Muscle of leg (tissue), 3 donors: ENCODE measurements at regions not wholly inside any gene's neighbourhood (a gene's known extent, or its start where the extent isn't known, plus 50 kb on each side); places are given as distances from the start of the nearest gene placed in this dataset.

Source experiments
- DNase-seq: peaks from one replicate; pipeline ENCODE4 v3.0.0; 2013
- H3K27ac ChIP-seq: one replicate; pipeline ENCODE4 v1.5.1; 2013; ENCODE audit warnings: mild to moderate bottlenecking, low read length, control low read depth
- H3K27me3 ChIP-seq: one replicate; pipeline ENCODE4 v1.6.1; 2013; ENCODE audit warnings: low read length; ENCODE audit not compliant: control insufficient read depth, insufficient read depth
- H3K36me3 ChIP-seq: one replicate; pipeline ENCODE4 v1.6.1; 2013; ENCODE audit warnings: low read length; ENCODE audit not compliant: control insufficient read depth, insufficient read depth
- H3K4me1 ChIP-seq: one replicate; pipeline ENCODE4 v1.6.1; 2013; ENCODE audit warnings: low read length; ENCODE audit not compliant: control insufficient read depth, insufficient read depth
- H3K4me3 ChIP-seq: one replicate; pipeline ENCODE4 v1.5.1; 2013; ENCODE audit warnings: low read length, control low read depth
- H3K9me3 ChIP-seq: replicated peaks from 2 replicates; pipeline ENCODE4 v1.6.1; 2013; ENCODE audit warnings: low read depth, low read length; ENCODE audit not compliant: control insufficient read depth
- WGBS: methylation state at CpG from one replicate; pipeline ENCODE4 v1.1.5; 2013; ENCODE audit warnings: missing lambda C conversion rate; ENCODE audit not compliant: insufficient coverage; 5-methylcytosine and 5-hydroxymethylcytosine counted together

DNA sequence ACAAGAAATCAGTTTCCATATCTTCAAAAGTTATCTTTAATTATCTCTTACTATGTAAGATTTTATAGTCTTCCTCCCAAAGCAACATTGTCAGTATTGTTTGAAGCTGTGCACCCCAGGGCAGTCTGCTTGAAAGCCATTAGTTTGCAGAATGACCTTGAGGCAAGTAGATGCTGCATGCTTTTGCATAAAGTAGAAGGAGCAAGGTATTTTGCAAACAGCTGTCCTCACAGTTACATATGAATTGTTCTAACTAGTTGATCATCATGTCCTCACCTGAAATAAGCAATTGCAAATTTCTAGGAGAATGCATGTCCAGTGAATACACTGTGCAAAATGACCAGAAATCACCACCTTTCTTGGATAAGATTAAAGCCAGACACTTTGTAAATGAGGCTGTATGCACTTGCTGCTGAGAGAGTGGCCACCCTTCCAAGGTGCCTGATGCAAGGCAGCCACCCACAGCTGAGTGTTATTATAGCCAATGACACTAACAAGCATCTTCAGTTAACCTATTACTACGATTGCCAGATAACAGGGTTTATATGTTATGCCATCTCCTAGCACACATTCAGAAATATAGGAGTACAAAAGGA is 730.0 kb upstream of the TMEM132C start:
- no peaks in the 10 kb centered on the region for H3K36me3 ChIP-seq
- peaks cover 3% of the 10 kb centered on the region for H3K9me3 ChIP-seq
- H3K27me3 ChIP-seq, result no peaks in the 10 kb centered on the region
- no peak overlapping the region for H3K27ac ChIP-seq
- no peak for DNase-seq
- no peak overlapping the region for H3K4me3 ChIP-seq
- no CpG with 5 or more reads among the region's 1 CpG for WGBS
- no peaks in the 10 kb centered on the region for H3K4me1 ChIP-seq

DNA sequence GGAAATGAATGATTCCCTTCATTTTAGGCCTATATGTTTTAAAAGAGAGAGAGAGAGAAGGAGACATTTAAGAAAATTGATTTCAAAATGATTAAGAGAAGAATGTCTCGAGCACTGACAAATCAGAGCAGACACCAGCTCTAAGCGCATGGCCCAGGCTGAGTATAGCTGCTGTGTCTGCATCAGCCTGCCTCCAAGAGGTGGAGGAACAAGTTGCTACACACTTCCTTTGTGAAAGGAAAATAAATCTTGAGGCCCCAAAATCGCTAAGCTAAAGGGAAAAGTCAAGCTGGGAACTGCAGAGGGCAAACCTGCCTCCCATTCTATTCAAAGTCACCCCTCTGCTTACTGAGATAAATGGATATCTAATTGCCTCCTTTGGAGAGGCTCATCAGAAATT is 728.7 kb upstream of the TMEM132C start:
- DNase-seq, result no peak
- Histone ChIP-seq H3K36me3 (no peaks in the 10 kb centered on the region), H3K27ac (no peak overlapping the region), H3K9me3 (peaks cover 3% of the 10 kb centered on the region), H3K27me3 (no peaks in the 10 kb centered on the region), H3K4me1 (no peaks in the 10 kb centered on the region), H3K4me3 (no peak overlapping the region)
- 88% methylated on average over 2 of the region's 3 CpGs for WGBS

DNA sequence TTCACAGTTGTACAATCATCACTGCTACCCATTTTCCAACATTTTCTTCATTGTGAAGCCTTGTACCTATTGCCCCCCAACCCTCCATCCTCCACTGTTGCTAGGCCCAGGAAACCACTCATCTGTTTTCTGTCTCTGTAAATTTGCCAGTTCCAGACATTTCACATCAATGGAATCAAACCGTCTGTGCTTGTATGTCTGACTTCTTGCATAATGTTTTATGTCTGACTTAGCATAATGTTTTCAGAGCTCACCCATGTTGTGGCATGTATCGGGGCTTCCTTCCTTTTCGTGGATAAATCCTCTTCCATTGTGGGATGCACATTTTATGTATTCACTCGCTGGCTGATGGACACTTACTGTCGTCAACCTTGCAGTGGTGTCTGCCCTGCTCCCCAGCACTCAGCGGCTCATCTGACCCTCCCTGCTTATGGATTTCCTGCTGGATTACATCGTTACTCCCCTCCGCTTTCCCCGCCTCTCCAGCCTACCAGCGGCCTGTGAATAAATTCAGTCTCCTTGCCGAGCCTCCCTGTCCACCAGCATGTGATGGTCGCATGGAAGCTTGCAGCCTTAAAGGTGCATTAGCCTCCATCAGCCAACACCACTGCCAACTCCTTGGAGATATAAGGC is 727.6 kb upstream of the TMEM132C start:
- Histone ChIP-seq H3K4me1 (no peaks in the 10 kb centered on the region), H3K9me3 (peaks cover 3% of the 10 kb centered on the region), H3K27ac (no peak overlapping the region), H3K4me3 (no peak overlapping the region), H3K27me3 (no peaks in the 10 kb centered on the region), H3K36me3 (no peaks in the 10 kb centered on the region)
- no peak for DNase-seq
- 27% methylated on average over 9 of the region's 12 CpGs for WGBS

GRCh38 chr12:127542391-127542790 is 724.6 kb upstream of the TMEM132C start:
- Histone ChIP-seq H3K27ac (no peak overlapping the region), H3K4me3 (no peak overlapping the region), H3K4me1 (no peaks in the 10 kb centered on the region), H3K27me3 (no peaks in the 10 kb centered on the region), H3K36me3 (no peaks in the 10 kb centered on the region), H3K9me3 (no peaks in the 10 kb centered on the region)
- no peak for DNase-seq
- 52% methylated on average over 5 of the region's 6 CpGs for WGBS

DNA sequence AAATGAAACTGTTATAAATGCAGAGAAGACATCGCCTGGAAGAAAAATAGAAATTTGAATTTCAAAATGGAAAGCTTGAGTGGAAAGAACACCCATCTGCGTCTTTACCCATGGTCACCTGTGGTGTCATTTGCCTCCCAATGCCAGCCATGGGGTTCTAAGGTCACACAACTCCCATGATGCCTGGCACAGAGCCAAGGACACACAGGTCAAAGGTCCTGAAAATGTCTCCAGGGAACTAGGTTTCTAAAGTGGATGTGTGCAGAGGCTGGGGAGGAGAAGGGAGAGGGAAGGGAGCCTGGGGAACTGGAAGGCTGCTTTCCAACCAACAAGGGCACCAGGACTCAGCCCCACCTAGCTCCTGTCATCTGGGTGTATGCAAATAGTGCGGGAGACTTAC is 724.0 kb upstream of the TMEM132C start:
- H3K9me3 ChIP-seq, result no peaks in the 10 kb centered on the region
- DNase-seq, result peak; percentile 2
- WGBS, result 100% methylated on average over 1 of the region's 3 CpGs
- H3K4me1 ChIP-seq, result no peaks in the 10 kb centered on the region
- H3K4me3 ChIP-seq, result no peak overlapping the region
- no peaks in the 10 kb centered on the region for H3K36me3 ChIP-seq
- H3K27ac ChIP-seq, result no peak overlapping the region
- no peaks in the 10 kb centered on the region for H3K27me3 ChIP-seq

DNA sequence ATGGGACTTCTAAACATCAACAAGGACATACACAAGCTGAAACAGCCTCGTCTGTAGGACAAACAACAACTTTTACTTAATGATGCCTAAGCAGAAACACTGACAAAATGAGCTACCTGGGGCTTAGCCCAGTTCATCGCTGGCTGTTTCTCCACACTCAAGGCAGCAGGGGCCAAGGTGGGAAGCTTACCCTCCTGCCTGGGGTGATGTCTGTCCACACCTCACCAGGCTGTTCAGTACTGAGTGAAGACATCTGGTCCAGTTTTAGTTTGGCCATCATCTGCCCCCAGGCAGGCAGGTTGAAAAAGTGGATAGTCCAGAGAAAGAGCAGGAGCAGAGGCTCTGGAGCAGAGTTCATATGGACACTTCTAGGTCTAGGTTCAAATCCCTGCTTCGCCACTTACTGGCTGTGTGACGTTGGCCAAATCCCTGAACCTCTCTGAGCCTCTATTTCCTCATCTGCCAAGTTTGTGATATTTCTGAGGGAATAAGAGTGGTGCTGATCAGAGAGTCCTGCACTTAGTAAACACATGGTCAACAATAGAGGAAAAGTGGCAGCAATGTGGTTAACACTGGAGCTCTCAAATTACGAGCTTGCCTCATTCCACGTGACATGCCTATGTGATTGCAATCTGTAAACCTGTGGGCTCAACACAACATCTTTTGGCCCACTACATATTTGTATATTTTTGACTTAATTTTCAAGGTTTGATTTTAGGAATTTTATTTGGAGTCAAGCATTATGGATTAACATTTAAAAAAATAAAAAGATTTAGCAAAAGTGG is 720.1 kb upstream of the TMEM132C start:
- Histone ChIP-seq H3K27me3 (no peaks in the 10 kb centered on the region), H3K27ac (no peak overlapping the region), H3K9me3 (no peaks in the 10 kb centered on the region), H3K4me1 (no peaks in the 10 kb centered on the region), H3K4me3 (no peak overlapping the region), H3K36me3 (no peaks in the 10 kb centered on the region)
- no peak for DNase-seq
- WGBS, result 91% methylated on average over 3 of the region's 6 CpGs

GRCh38 chr12:127548123-127548553 is 718.8 kb upstream of the TMEM132C start:
- Histone ChIP-seq H3K27me3 (no peaks in the 10 kb centered on the region), H3K9me3 (no peaks in the 10 kb centered on the region), H3K27ac (no peak overlapping the region), H3K36me3 (no peaks in the 10 kb centered on the region), H3K4me3 (no peak overlapping the region), H3K4me1 (no peaks in the 10 kb centered on the region)
- WGBS, result 29% methylated on average over 4 of the region's 10 CpGs
- DNase-seq, result no peak

GRCh38 chr12:127550271-127550670 is 716.7 kb upstream of the TMEM132C start:
- Histone ChIP-seq H3K36me3 (no peaks in the 10 kb centered on the region), H3K27ac (no peak overlapping the region), H3K4me3 (no peak overlapping the region), H3K4me1 (no peaks in the 10 kb centered on the region), H3K27me3 (no peaks in the 10 kb centered on the region), H3K9me3 (no peaks in the 10 kb centered on the region)
- 83% methylated on average over 5 of the region's 8 CpGs for WGBS
- DNase-seq, result no peak

- Histone ChIP-seq H3K27me3 (no peaks in the 10 kb centered on the region), H3K27ac (no peak overlapping the region), H3K9me3 (no peaks in the 10 kb centered on the region), H3K4me1 (no peaks in the 10 kb centered on the region), H3K4me3 (no peak overlapping the region), H3K36me3 (no peaks in the 10 kb centered on the region)
- no peak for DNase-seq
- no CpG with 5 or more reads among the region's 1 CpG for WGBS
These were observed 714.1 kb upstream of the TMEM132C start for GRCh38 chr12:127552838-127553237.

GRCh38 chr12:127555071-127555470 is 711.9 kb upstream of the TMEM132C start:
- DNase-seq, result no peak
- Histone ChIP-seq H3K4me1 (no peaks in the 10 kb centered on the region), H3K27me3 (no peaks in the 10 kb centered on the region), H3K27ac (no peak overlapping the region), H3K36me3 (no peaks in the 10 kb centered on the region), H3K9me3 (no peaks in the 10 kb centered on the region), H3K4me3 (no peak overlapping the region)
- 83% methylated on average over 2 of the region's 4 CpGs for WGBS
